Fibroblast of the aortic adventitia (primary cell): ENCODE measurements at regions not wholly inside any gene's neighbourhood (a gene's known extent, or its start where the extent isn't known, plus 50 kb on each side); places are given as distances from the start of the nearest gene placed in this dataset.
A peak's percentile ranks its signal among the peaks of the same experiment; 100 is the strongest.

Experiments
- DNase-seq: peaks from one replicate; pipeline ENCODE4 v3.0.0-alpha.2; 2010; ENCODE audit warnings: low read depth
- H3K4me3 ChIP-seq: 2 replicates; pipeline ENCODE4 v1.5.1; 2011; ENCODE audit warnings: low read depth, mild to moderate bottlenecking, control low read depth, low read length, moderate library complexity
- TF ChIP-seq, protein P1 (sequence below): IDR thresholded peaks from 2 replicates; pipeline ENCODE4 v1.5.1; 2011; ENCODE audit warnings: mild to moderate bottlenecking, low read length, control low read depth, inconsistent platforms; ENCODE audit not compliant: insufficient read depth

DNA sequence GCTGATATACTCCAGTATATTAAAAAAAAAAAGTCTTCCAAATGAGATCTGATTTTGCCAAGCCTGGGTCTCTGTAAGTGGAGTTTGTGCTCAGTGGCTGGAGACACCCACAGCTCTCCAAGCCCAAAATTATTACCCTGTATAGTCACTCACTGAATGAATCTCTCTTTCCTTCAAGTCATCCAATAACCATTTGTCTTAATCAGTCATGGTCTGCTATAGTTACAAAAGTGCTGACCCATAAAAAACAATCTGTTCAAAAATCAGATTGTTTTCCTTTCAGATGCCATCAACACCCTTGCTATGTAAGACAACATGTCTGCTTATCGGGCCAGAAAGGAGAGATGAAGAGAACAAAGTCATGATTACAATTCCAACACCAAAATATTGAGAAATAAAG, 159.4 kb upstream of the FST start:
- DNase-seq = no peak
- H3K4me3 ChIP-seq = no peak overlapping the region
- TF ChIP-seq, protein P1, sequence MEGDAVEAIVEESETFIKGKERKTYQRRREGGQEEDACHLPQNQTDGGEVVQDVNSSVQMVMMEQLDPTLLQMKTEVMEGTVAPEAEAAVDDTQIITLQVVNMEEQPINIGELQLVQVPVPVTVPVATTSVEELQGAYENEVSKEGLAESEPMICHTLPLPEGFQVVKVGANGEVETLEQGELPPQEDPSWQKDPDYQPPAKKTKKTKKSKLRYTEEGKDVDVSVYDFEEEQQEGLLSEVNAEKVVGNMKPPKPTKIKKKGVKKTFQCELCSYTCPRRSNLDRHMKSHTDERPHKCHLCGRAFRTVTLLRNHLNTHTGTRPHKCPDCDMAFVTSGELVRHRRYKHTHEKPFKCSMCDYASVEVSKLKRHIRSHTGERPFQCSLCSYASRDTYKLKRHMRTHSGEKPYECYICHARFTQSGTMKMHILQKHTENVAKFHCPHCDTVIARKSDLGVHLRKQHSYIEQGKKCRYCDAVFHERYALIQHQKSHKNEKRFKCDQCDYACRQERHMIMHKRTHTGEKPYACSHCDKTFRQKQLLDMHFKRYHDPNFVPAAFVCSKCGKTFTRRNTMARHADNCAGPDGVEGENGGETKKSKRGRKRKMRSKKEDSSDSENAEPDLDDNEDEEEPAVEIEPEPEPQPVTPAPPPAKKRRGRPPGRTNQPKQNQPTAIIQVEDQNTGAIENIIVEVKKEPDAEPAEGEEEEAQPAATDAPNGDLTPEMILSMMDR = no peak

DNA sequence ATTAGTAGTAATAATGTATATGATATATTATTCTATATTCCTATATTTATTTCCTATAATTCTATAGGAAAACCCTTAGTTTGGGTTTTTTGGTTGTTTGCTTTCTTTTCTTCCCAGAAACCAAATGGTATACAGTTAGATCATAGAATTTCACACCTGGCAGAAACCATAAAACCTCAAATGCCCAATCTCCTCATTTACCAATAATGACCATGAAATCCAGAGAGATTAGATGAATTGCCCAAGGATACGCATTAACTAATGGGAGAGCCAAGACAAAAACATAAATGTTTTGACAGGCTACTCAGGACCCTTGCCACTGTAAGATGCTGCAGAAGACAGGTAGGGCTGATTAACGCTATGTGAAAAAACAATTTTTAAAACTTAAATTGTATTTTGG, 158.7 kb upstream of the FST start:
- TF ChIP-seq, protein P1 = no peak
- no peak overlapping the region for H3K4me3 ChIP-seq
- DNase-seq = no peak

DNA sequence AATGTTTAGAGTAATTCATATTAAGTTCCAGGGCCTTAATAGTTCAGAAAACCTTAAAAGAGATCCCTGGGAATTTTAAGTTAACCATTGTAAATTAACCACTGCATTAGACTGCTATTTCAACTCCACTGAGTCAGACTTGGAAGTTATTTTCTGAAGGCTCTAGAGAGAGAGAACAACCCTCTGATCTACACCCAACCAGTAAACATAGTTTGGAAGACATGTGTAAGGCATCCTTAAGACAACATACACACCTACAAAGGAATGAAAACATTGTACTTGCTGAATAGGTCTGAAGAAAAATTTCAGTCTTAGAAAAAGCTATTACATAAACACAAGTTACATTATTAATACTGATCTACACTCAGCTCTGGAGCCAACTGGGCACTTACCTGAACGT, 158.2 kb upstream of the FST start:
- H3K4me3 ChIP-seq = no peak overlapping the region
- TF ChIP-seq, protein P1 = no peak
- DNase-seq = no peak

DNA sequence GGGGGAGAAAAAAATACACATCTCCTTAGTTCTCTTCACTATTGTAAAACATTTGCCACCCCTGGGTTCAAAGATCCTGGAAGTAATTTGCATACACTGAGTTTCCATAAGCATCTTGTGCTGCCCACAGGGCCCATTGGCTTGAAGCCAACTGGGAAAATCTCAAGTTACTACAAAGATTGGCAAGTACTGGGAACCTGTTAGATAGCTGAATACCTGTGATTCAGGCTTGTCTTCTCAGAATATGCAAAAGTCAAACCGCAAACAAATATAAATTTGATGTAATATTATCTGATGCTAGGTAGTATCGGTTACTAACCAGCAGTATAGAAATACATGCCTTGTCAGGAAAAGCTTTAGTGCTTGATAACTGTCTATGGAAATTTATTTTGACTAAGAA, 156.9 kb upstream of the FST start:
- H3K4me3 ChIP-seq = no peak overlapping the region
- no peak for DNase-seq
- TF ChIP-seq, protein P1 = no peak

DNA sequence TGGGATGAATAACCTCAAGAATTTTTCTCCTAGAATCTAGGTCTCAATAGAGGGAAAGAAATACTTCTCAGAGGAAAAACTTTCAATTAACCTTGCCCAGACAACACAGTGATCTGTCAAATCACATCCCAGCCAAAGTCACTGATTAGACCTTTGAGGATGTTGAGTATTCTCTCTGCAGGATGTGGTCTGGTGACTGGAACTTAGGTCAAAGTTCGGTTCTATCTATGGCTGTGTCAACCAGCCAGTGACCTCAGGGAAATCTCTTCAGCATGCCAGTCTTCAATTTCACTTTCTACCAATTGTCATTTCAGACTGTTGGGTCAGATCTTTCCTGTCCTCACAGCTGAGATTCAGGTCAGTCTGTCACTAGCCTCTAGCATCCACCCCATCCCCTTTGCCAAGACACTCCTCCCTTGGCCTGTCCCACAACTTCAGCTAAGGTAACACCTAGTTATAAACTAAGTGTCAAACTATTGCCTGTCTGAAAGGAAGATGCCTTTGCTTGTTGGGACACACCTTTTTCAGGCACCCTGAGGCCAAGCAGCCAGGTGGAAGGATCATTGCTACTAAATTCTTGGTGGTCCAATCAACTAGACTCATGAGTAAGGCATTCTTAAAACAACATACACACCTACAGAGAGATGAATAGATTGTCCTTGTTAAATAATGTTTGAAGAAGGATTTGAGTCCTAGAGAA, 156.3 kb upstream of the FST start:
- no peak for DNase-seq
- TF ChIP-seq, protein P1 = no peak

DNA sequence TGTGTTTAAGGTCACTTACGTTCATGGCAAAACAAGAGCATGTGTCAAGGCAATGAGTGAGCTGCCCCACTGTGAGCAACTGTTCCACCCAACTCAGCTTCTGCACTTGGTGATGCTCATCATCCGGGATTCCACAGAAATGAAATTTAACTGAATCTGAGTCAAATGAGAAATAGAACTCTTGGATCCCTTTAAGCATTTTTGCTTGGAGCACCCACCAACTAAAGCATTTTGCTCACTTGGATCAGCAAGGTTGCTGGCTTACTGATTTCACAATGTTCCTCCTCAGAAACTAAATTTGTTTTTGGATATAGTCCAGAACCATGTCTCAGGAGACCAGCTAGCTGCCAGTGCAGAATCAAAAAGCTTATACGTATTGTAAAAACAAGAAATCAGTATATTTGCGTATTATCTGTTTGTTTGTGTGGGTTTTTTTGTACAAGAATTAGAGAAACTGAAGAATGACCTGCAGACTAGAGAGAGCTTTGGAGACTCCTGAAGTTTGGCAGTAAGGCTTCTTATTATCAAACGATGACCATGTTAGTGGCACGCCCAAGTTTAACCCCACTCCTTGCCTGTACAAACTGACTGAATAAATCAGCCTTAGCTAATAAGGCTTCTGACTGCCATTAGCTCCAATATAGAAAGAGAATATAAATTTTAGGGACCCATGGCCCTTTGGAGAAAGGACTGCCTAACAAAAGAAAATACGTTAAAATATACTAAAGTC, 153.8 kb upstream of the FST start:
- TF ChIP-seq, protein P1 = no peak
- H3K4me3 ChIP-seq = no peak overlapping the region
- peak; percentile 94 for DNase-seq

More for the DNA sequence above, 156.3 kb upstream of the FST start:
- H3K4me3 ChIP-seq = no peak overlapping the region
